ENCODE measurements at regions not wholly inside any gene's neighbourhood (a gene's known extent, or its start where the extent isn't known, plus 50 kb on each side); places are given as distances from the start of the nearest gene placed in this dataset.

- Mint-ChIP-seq H3K27ac (no peak overlapping the region), H3K4me3 (no peak overlapping the region), H3K4me1 (no peaks in the 10 kb centered on the region), H3K9me3 (no peaks in the 10 kb centered on the region), H3K36me3 (ENCODE audit: insufficient read depth in 1 of 3, low read depth in 3 of 3) (no peaks in the 10 kb centered on the region), H3K27me3 (ENCODE audit: low read depth) (peaks cover 32% of the 10 kb centered on the region)
- H3K18ac ChIP-seq (ENCODE audit: insufficient read length, low read depth, low read length) = no peak overlapping the region
- H3K4ac ChIP-seq (ENCODE audit: low read depth, low read length) = no peak overlapping the region
- no peak overlapping the region for H2BK20ac ChIP-seq (ENCODE audit: low read depth, low read length, poor library complexity, severe bottlenecking)
- H3K23me2 ChIP-seq (ENCODE audit: insufficient read length, low read depth, low read length, poor library complexity, severe bottlenecking) = no peaks in the 10 kb centered on the region
- no peak overlapping the region for H4K91ac ChIP-seq (ENCODE audit: insufficient read length, low read depth, low read length)
- H3K23ac ChIP-seq (ENCODE audit: insufficient read length, low read depth, low read length) = no peak overlapping the region
- H2AFZ ChIP-seq (ENCODE audit: low read length) = no peak overlapping the region
- H2BK15ac ChIP-seq (ENCODE audit: low read depth, low read length) = no peak overlapping the region
- no peak overlapping the region for H3K27ac ChIP-seq (ENCODE audit: insufficient read length, low read depth, low read length)
- H3K4me1 ChIP-seq (ENCODE audit: insufficient read depth, low read length) = no peaks in the 10 kb centered on the region
- H4K20me1 ChIP-seq (ENCODE audit: control insufficient read depth, insufficient read depth, insufficient read length) = no peaks in the 10 kb centered on the region
- H3K9me3 ChIP-seq (ENCODE audit: control insufficient read depth, low read depth, low read length) = no peaks in the 10 kb centered on the region
- no peak overlapping the region for H3K9ac ChIP-seq (ENCODE audit: extremely low read depth, insufficient read length, low read length)
- no peak overlapping the region for H3K4me2 ChIP-seq (ENCODE audit: insufficient read depth, insufficient read length, low read length)
- WGBS (ENCODE audit: extremely low coverage, insufficient read length, low lambda C conversion rate) = no CpG with 5 or more reads among the region's 3 CpGs
- H3K27me3 ChIP-seq (ENCODE audit: insufficient read depth, low read length) = no peaks in the 10 kb centered on the region; the same call in 1 of the 2 replicates
- no peak overlapping the region for H3T11ph ChIP-seq (ENCODE audit: low read length)
- H2BK5ac ChIP-seq (ENCODE audit: insufficient read length, low read length) = no peak overlapping the region
- DNase-seq = no peak
- H4K8ac ChIP-seq (replicated peaks; ENCODE audit: insufficient read length, low read depth, low read length) = no peak overlapping the region
- H3K14ac ChIP-seq (ENCODE audit: insufficient read depth, low read length) = no peak overlapping the region
- no peak overlapping the region for H3K56ac ChIP-seq (ENCODE audit: insufficient read length, low read depth, low read length)
- no peak overlapping the region for H2AK5ac ChIP-seq (ENCODE audit: insufficient read length, low read length)
- H3K79me2 ChIP-seq (ENCODE audit: insufficient read depth, low read length) = no peaks in the 10 kb centered on the region
- TF ChIP-seq, protein P1, sequence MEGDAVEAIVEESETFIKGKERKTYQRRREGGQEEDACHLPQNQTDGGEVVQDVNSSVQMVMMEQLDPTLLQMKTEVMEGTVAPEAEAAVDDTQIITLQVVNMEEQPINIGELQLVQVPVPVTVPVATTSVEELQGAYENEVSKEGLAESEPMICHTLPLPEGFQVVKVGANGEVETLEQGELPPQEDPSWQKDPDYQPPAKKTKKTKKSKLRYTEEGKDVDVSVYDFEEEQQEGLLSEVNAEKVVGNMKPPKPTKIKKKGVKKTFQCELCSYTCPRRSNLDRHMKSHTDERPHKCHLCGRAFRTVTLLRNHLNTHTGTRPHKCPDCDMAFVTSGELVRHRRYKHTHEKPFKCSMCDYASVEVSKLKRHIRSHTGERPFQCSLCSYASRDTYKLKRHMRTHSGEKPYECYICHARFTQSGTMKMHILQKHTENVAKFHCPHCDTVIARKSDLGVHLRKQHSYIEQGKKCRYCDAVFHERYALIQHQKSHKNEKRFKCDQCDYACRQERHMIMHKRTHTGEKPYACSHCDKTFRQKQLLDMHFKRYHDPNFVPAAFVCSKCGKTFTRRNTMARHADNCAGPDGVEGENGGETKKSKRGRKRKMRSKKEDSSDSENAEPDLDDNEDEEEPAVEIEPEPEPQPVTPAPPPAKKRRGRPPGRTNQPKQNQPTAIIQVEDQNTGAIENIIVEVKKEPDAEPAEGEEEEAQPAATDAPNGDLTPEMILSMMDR (conservative IDR thresholded peaks at IDR 0.05) = no peak
- H3K79me1 ChIP-seq (ENCODE audit: insufficient read depth, low read depth, low read length, poor library complexity, severe bottlenecking) = no peaks in the 10 kb centered on the region
- H4K5ac ChIP-seq (ENCODE audit: insufficient read length, low read depth, low read length) = no peak overlapping the region
- H2BK120ac ChIP-seq (ENCODE audit: low read depth, low read length, poor library complexity, severe bottlenecking) = no peak overlapping the region
- no peak overlapping the region for H2BK12ac ChIP-seq (ENCODE audit: insufficient read length, low read depth, low read length)
Observed at GRCh38 chr11:134781380-134781866, 369.4 kb upstream of the B3GAT1 start.
